SK-N-SH (cell line): ENCODE measurements at regions not wholly inside any gene's neighbourhood (a gene's known extent, or its start where the extent isn't known, plus 50 kb on each side); places are given as distances from the start of the nearest gene placed in this dataset.

ENCODE experiments used
- CTCF ChIA-PET: fragments of 300-600, 350-600 bp; formaldehyde crosslinking; extraction: SDS; loops from one replicate; lab custom pipeline; 2021; lab: Yijun Ruan, JAX
- POLR2A ChIA-PET: fragments of 350-600 bp; sonication (Branson Sonifier 250); formaldehyde crosslinking; extraction: SDS; loops from one replicate; lab custom pipeline; 2020; ENCODE audit warnings: antibody characterized with exemption, inconsistent platforms; lab: Yijun Ruan, JAX
- DNase-seq: peaks from one replicate; pipeline ENCODE4 v3.0.0; 2012
- H2AFZ ChIP-seq: fragments of 200-600 bp; sonication (generic); 2 replicates; pipeline ENCODE4 v1.8.1; 2016; ENCODE audit warnings: antibody characterized with exemption, mild to moderate bottlenecking, low read depth
- H3F3A ChIP-seq: fragments of 200-600 bp; sonication (generic); replicated peaks from 2 replicates; pipeline ENCODE3; 2016; ENCODE audit warnings: antibody characterized with exemption, mild to moderate bottlenecking; ENCODE audit not compliant: insufficient read depth
- H3K27ac ChIP-seq, 2 experiments: fragments of 200-500 bp in 1 of 2; fragments of 200-600 bp in 1 of 2; sonication (Bioruptor generic) in 1 of 2; sonication (generic), shearing (Covaris generic) in 1 of 2; 2 replicates each; pipeline versions ENCODE4 v1.5.1 to v1.6.1; 2014 to 2016; ENCODE audit warnings: low read depth in 2 of 2, inconsistent platforms in 1 of 2, low read length in 1 of 2, mild to moderate bottlenecking in 1 of 2, mixed read lengths in 1 of 2
- H3K27me3 ChIP-seq: fragments of 200-600 bp; sonication (generic), shearing (Covaris generic); 2 replicates; pipeline ENCODE4 v1.6.1; 2016; ENCODE audit warnings: mixed run types; ENCODE audit not compliant: insufficient read depth
- H3K36me3 ChIP-seq, 2 experiments: fragments of 200-500 bp in 1 of 2; fragments of 200-600 bp in 1 of 2; sonication (Bioruptor generic) in 1 of 2; sonication (generic) in 1 of 2; replicated peaks in 1 of 2; 2 replicates each; pipeline versions ENCODE3 to v1.5.1; 2014 to 2016; ENCODE audit warnings: low read length in 1 of 2, mild to moderate bottlenecking in 1 of 2; ENCODE audit not compliant: insufficient read depth in 2 of 2, control insufficient read depth in 1 of 2
- H3K4me1 ChIP-seq, 2 experiments: fragments of 200-500 bp in 1 of 2; fragments of 200-600 bp in 1 of 2; sonication (Bioruptor generic) in 1 of 2; sonication (generic), shearing (Covaris generic) in 1 of 2; 2 replicates each; pipeline versions ENCODE4 v1.5.1 to v1.6.1; 2014 to 2016; ENCODE audit warnings: low read depth in 1 of 2, low read length in 1 of 2, mixed run types in 1 of 2; ENCODE audit not compliant: insufficient read depth in 2 of 2, control insufficient read depth in 1 of 2
- H3K4me2 ChIP-seq: fragments of 200-600 bp; sonication (generic), shearing (Covaris generic); 2 replicates; pipeline ENCODE4 v1.6.1; 2017; ENCODE audit warnings: mixed run types
- H3K4me3 ChIP-seq, 2 experiments: fragments of 200-500 bp in 1 of 2; fragments of 200-600 bp in 1 of 2; sonication (Bioruptor generic) in 1 of 2; sonication (generic), shearing (Covaris generic) in 1 of 2; 2 replicates each; pipeline versions ENCODE4 v1.5.1 to v1.8.1; 2014 to 2016; ENCODE audit warnings: low read depth in 2 of 2, inconsistent platforms in 1 of 2, low read length in 1 of 2, mild to moderate bottlenecking in 1 of 2, mixed read lengths in 1 of 2, moderate library complexity in 1 of 2
- H3K79me2 ChIP-seq: fragments of 200-600 bp; sonication (generic); 2 replicates; pipeline ENCODE4 v1.8.1; 2017; ENCODE audit warnings: mild to moderate bottlenecking; ENCODE audit not compliant: insufficient read depth
- H3K9ac ChIP-seq: fragments of 200-600 bp; sonication (generic); 2 replicates; pipeline ENCODE4 v1.6.1; 2017; ENCODE audit warnings: mixed run types
- H3K9me2 ChIP-seq: fragments of 200-600 bp; sonication (generic); 2 replicates; pipeline ENCODE4 v1.6.1; 2017; ENCODE audit warnings: mixed run types
- H3K9me3 ChIP-seq: fragments of 200-600 bp; sonication (generic); 2 replicates; pipeline ENCODE4 v1.6.1; 2017; ENCODE audit warnings: mixed run types, mild to moderate bottlenecking, moderate library complexity
- H4K20me1 ChIP-seq: fragments of 200-600 bp; sonication (generic); 2 replicates; pipeline ENCODE4 v1.6.1; 2017; ENCODE audit warnings: mild to moderate bottlenecking, mixed run types; ENCODE audit not compliant: insufficient read depth
- FOXM1 ChIP-seq: IDR thresholded peaks from 2 replicates; pipeline ENCODE4 v1.4.0; 2012; ENCODE audit warnings: low read depth, mild to moderate bottlenecking
- GABPA ChIP-seq: IDR thresholded peaks from 2 replicates; pipeline ENCODE4 v1.4.0; 2012; ENCODE audit warnings: low read depth, mild to moderate bottlenecking
- MAX ChIP-seq: IDR thresholded peaks from 2 replicates; pipeline ENCODE4 v1.4.0; 2012; ENCODE audit warnings: low read depth
- MXI1 ChIP-seq: IDR thresholded peaks from 2 replicates; pipeline ENCODE4 v1.6.1; 2012; ENCODE audit warnings: mild to moderate bottlenecking, low read depth, low read length, improper control_type of control experiment
- PBX3 ChIP-seq: IDR thresholded peaks from 2 replicates; pipeline ENCODE4; 2012
- POLR2AphosphoS5 ChIP-seq: IDR thresholded peaks from 2 replicates; pipeline ENCODE4 v1.6.1; 2012; ENCODE audit warnings: low read depth, low read length
- RAD21 ChIP-seq: IDR thresholded peaks from 2 replicates; pipeline ENCODE4 v1.6.1; 2012; ENCODE audit warnings: mild to moderate bottlenecking, low read length
- RCOR1 ChIP-seq: fragments of 150-350 bp; IDR thresholded peaks from 2 replicates; pipeline ENCODE4 v1.6.1; 2017; ENCODE audit warnings: antibody characterized with exemption, low read length
- REST ChIP-seq: IDR thresholded peaks from 2 replicates; pipeline ENCODE4 v1.6.1; 2012; ENCODE audit warnings: mild to moderate bottlenecking, low read depth, low read length, moderate library complexity
- RFX5 ChIP-seq: IDR thresholded peaks from 2 replicates; pipeline ENCODE4 v1.6.1; 2012; ENCODE audit warnings: mild to moderate bottlenecking, improper control_type of control experiment, low read length
- SMC3 ChIP-seq: IDR thresholded peaks from 2 replicates; pipeline ENCODE4 v1.6.1; 2012; ENCODE audit warnings: low read depth, low read length, improper control_type of control experiment
- TAF1 ChIP-seq: IDR thresholded peaks from 2 replicates; pipeline ENCODE4 v1.6.1; 2012; ENCODE audit warnings: low read depth, mild to moderate bottlenecking, low read length, moderate library complexity, borderline replicate concordance
- TCF12 ChIP-seq: IDR thresholded peaks from 2 replicates; pipeline ENCODE4 v1.4.0; 2012
- USF1 ChIP-seq: IDR thresholded peaks from 2 replicates; pipeline ENCODE4 v1.4.0; 2012; ENCODE audit warnings: low read depth, borderline replicate concordance
- YY1 ChIP-seq: IDR thresholded peaks from 2 replicates; pipeline ENCODE4 v1.4.0; 2012; ENCODE audit warnings: low read depth, mild to moderate bottlenecking
- WGBS: methylation state at CpG from one replicate; pipeline ENCODE4 v1.1.6; 2017; ENCODE audit warnings: low lambda C conversion rate; 5-methylcytosine and 5-hydroxymethylcytosine counted together

- H3K4me1 ChIP-seq: peaks cover 0 to 2% of the 10 kb centered on the region in 2 experiments; a peak in 1 of 4 replicates
- H4K20me1 ChIP-seq: no peaks in the 10 kb centered on the region
- WGBS: 39% methylated on average over 3 of the region's 3 CpGs
- TF ChIP-seq TCF12 (peak; percentile 31), RAD21 (no peak)
- ChIA-PET CTCF (interaction anchor here (0.7 kb wide), 1 partner anchor 113 kb away, joined by 3 read pairs; no protein-coding TSS in a partner anchor), POLR2A (no interaction called here)
- no peaks in the 10 kb centered on the region for H3K27me3 ChIP-seq
- no peak overlapping the region for H3K9ac ChIP-seq
- H3K79me2 ChIP-seq: no peaks in the 10 kb centered on the region
- no peaks in the 10 kb centered on the region for H3K9me2 ChIP-seq
- no peaks in the 10 kb centered on the region for H3K9me3 ChIP-seq
- H2AFZ ChIP-seq: no peak overlapping the region
- no peaks in the 10 kb centered on the region for H3F3A ChIP-seq
- no peak overlapping the region for H3K4me3 ChIP-seq
- no peak for DNase-seq
- no peaks in the 10 kb centered on the region for H3K36me3 ChIP-seq
- H3K4me2 ChIP-seq: no peak overlapping the region
- no peak overlapping the region for H3K27ac ChIP-seq
Observed at GRCh38 chr13:102983496-102983895, 82.7 kb downstream of the SLC10A2 start.

- peaks cover 0 to 2% of the 10 kb centered on the region in 2 experiments; a peak in 1 of 4 replicates for H3K4me1 ChIP-seq
- H3F3A ChIP-seq: no peaks in the 10 kb centered on the region
- H2AFZ ChIP-seq: no peak overlapping the region
- H3K36me3 ChIP-seq: no peaks in the 10 kb centered on the region
- no peaks in the 10 kb centered on the region for H4K20me1 ChIP-seq
- H3K27ac ChIP-seq: no peak overlapping the region
- WGBS: 29% methylated on average over 7 of the region's 7 CpGs
- no peak overlapping the region for H3K4me2 ChIP-seq
- CTCF ChIA-PET: no interaction called here
- POLR2A ChIA-PET: no interaction called here
- no peak overlapping the region for H3K9ac ChIP-seq
- no peak overlapping the region for H3K4me3 ChIP-seq
- peak; percentile 34 for DNase-seq
- no peaks in the 10 kb centered on the region for H3K79me2 ChIP-seq
- no peaks in the 10 kb centered on the region for H3K27me3 ChIP-seq
- no peaks in the 10 kb centered on the region for H3K9me3 ChIP-seq
- H3K9me2 ChIP-seq: no peaks in the 10 kb centered on the region
- TF ChIP-seq FOXM1 (no peak), TAF1 (no peak), POLR2AphosphoS5 (no peak)
Observed at GRCh38 chr13:102980331-102980982, 85.8 kb downstream of the SLC10A2 start.

GRCh38 chr13:102978168-102978567 is 88.0 kb downstream of the SLC10A2 start:
- no peaks in the 10 kb centered on the region for H3K36me3 ChIP-seq
- H3F3A ChIP-seq: no peaks in the 10 kb centered on the region
- DNase-seq: no peak
- H3K9me3 ChIP-seq: no peaks in the 10 kb centered on the region
- no peak overlapping the region; the same call in 1 of the 2 replicates for H2AFZ ChIP-seq
- H3K4me2 ChIP-seq: peak overlapping the region; percentile 21; the same call in 1 of the 2 replicates
- no peaks in the 10 kb centered on the region for H3K27me3 ChIP-seq
- no peaks in the 10 kb centered on the region for H3K9me2 ChIP-seq
- TF ChIP-seq FOXM1 (no peak), MAX (no peak), MXI1 (no peak), PBX3 (no peak), YY1 (no peak), USF1 (no peak), RCOR1 (no peak), GABPA (no peak), REST (no peak), RFX5 (no peak), SMC3 (no peak)
- POLR2A ChIA-PET: no interaction called here
- CTCF ChIA-PET: interaction anchor here (1.4 kb wide), 1 partner anchor 108 kb away, joined by 6 read pairs; no protein-coding TSS in a partner anchor
- H3K79me2 ChIP-seq: no peaks in the 10 kb centered on the region
- peaks cover 0 to 2% of the 10 kb centered on the region in 2 experiments; a peak in 1 of 4 replicates for H3K4me1 ChIP-seq
- no peak overlapping the region for H3K9ac ChIP-seq
- no peak overlapping the region; a peak in 1 of 4 replicates for H3K4me3 ChIP-seq
- no peaks in the 10 kb centered on the region for H4K20me1 ChIP-seq
- H3K27ac ChIP-seq: 0 out of 4 replicates have a peak overlapping the region, but pooled peaks of 1 of the 2 experiments have one; percentile 11
- 53% methylated on average over 4 of the region's 4 CpGs for WGBS
